ENCODE measurements at regions not wholly inside any gene's neighbourhood (a gene's known extent, or its start where the extent isn't known, plus 50 kb on each side); places are given as distances from the start of the nearest gene placed in this dataset.
"Not testable (repeated sequence)": the region's sequence is repeated elsewhere in the genome, so short reads cannot be mapped to it uniquely, and the experiment has no call there.

GRCh38 chr1:55803429-55803828 is 588.3 kb upstream of the USP24 start:
- no peak for DNase-seq

- no peak for DNase-seq
Observed at GRCh38 chr1:55801481-55801880, 586.3 kb upstream of the USP24 start.

GRCh38 chr1:55800503-55800902 is 585.3 kb upstream of the USP24 start:
- DNase-seq: no peak

GRCh38 chr1:55793856-55794255 is 578.7 kb upstream of the USP24 start:
- DNase-seq: no peak

DNA sequence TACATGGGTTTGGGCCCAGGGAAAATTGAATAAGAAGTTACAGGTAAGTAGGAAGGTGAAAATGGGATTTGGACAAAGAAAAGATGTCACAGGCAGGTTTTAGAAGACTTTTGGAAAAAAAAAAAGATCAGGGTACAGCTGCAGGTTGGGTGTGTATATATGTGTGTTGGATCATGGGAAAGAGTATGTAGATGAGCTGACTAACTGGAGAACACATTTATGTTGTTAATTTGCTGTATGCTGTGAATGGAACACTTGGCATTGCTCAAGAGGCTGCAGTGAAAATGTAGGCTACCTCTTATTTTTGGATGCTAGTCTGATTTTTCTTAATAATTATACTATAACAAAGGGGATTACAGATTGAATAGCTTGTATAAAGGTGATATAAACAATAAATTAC is 577.7 kb upstream of the USP24 start:
- DNase-seq: no peak

DNA sequence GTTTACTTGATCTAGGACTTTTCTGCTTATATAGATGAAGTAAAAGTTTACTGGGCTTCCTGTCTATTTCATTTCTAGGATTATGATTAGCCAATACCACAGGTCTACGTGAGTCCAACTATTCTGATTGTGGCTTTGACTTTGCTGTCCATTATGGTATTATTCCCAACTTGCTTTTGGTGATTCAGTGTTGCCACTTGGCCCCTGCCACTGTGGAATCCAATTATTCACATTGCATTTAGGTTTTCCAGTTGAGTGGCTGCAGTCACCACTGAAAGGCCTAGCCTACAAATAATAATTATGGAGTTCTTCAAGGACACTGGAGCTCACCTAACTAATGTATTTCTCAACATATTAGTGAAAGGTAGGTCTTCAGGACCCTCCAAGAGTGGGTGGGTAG is 574.3 kb upstream of the USP24 start:
- DNase-seq: no peak

- no peak for DNase-seq
Observed at GRCh38 chr1:55786396-55786795, 571.2 kb upstream of the USP24 start.

- not testable (repeated sequence) for DNase-seq
Observed at GRCh38 chr1:55784941-55785450, 569.8 kb upstream of the USP24 start.

DNA sequence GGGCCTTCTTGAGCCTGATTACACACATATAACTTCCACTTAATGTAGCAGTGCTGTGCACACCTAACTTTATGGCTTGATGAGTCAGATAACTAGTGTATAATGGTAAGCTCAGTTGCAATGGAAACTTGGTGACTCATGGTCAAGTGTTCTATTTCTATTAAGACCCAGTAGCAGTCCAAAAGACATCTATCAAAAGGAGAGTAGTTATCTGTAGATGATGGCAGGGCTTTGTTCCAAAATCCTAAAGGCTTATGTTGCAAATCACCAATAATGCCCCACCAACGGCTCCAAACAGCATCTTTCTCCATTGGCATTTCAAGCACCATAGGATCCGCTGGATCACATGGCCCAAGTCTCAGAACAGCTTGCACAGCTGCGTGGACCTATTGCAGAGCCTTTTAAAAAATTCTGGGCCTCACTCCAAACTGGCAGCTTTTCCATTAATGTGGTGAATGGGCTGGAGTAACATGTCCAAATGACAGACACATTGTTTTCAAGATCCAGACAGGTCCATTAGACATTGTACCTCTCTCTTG is 566.8 kb upstream of the USP24 start:
- DNase-seq: no peak

- DNase-seq: no peak
Observed at GRCh38 chr1:55781003-55781402, 565.8 kb upstream of the USP24 start.

- no peak for DNase-seq
Observed at GRCh38 chr1:55777545-55777944, 562.4 kb upstream of the USP24 start.

DNA sequence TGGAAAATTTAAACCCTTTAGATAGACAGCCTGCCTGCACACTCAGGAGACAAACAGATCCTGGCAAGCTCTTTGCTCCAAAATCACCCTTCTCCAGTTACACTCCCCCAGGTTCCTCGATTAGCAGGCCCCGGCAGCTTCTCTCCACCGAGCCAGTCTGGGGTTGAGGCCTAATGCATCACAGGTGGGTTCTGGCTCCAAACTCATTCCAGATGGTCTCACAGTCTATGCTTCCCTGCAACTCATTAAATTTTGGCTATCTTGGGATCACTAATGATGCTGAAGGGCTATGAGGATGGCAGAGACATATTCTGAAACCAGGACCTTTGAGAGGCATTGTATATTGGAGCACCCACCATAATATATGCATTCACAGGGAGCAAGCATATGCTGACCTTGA is 559.8 kb upstream of the USP24 start:
- DNase-seq: no peak

DNA sequence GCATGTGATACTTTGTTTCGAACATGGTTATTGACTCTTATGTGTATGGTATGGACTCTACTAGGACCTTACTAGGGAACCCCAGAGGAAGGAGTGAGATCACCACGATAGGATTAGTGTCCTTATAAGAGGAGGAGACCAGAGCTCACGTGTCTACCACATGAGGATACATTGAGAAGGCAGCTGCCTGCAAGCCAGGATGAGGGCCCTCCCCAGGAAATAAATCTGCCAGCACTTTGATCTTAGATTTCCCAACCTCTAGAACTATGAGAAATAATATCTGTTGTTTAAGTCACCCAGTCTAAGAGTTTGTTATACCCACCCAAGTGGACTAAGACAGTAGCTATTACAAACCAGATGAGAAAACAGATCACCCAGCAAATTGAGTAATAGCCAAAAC is 559.3 kb upstream of the USP24 start:
- DNase-seq: no peak

DNA sequence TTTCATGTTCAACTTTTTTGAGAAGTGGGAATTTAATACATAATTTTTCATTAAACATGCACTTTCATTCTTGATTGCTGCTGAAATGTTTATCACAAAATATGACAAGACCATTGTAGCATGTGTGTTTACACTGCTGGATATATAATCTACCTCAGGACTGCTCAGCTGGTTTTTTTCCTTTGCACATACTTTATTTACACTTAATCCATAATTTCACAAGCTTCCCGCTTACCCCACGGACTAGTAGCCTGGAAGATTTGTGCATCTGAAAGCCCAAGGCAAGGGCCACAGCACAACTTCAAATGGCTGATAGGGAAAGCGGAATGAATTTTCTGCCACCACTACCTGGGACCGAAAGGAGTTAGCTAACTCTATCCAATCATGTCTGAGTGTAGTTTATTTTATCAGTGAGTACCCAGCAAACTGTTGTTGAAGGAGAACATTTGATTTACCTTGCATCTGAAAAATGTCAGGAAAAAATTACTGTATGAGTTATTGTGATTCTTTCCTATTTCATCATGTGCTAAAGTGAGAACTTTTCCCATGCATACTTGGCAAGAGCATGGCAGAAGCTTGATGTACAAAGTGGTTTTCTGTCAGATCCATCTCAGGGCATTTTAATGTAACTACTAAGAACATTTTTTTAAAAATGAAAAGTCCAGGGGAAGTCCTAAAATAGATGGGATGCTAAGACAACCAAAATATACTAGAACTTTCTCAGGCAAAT is 558.2 kb upstream of the USP24 start:
- no peak for DNase-seq

- no peak for DNase-seq
Observed at GRCh38 chr1:55768327-55768952, 553.3 kb upstream of the USP24 start.

GRCh38 chr1:55767171-55767570 is 552.0 kb upstream of the USP24 start:
- DNase-seq: no peak

DNA sequence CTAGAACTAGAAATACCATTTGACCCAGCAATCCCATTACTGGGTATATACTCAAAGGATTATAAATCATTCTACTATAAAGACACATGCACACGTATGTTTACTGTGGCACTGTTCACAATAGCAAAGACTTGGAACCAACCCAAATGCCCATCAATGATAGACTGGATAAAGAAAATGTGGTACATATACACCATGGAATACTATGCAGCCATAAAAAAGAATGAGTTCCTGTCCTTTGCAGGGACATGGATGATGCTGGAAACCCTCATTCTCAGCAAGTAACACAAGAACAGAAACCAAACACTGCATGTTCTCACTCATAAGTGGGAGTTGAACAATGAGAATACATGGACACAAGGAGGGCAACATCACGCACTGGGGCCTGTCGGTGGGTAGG is 550.3 kb upstream of the USP24 start:
- DNase-seq: not testable (repeated sequence)

GRCh38 chr1:55751776-55752175 is 536.6 kb upstream of the USP24 start:
- no peak for DNase-seq

DNA sequence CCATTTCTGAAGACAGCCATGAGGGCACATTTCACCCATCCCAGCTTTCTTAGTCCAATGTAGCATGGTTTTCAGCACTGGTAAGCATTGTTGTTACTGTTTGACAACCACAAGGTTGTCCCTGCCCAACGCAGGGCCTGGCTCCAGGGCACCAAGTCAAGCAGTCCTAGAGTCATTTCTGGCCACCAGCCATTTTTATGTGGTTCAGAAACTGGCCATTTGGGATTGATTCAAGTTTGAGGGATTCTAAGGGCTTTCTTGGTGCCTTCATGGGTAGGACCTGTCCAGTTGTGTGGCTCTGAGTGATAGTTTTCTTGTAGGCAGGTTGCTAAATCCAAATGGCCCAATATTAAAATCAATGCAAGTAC is 535.4 kb upstream of the USP24 start:
- no peak for DNase-seq

DNA sequence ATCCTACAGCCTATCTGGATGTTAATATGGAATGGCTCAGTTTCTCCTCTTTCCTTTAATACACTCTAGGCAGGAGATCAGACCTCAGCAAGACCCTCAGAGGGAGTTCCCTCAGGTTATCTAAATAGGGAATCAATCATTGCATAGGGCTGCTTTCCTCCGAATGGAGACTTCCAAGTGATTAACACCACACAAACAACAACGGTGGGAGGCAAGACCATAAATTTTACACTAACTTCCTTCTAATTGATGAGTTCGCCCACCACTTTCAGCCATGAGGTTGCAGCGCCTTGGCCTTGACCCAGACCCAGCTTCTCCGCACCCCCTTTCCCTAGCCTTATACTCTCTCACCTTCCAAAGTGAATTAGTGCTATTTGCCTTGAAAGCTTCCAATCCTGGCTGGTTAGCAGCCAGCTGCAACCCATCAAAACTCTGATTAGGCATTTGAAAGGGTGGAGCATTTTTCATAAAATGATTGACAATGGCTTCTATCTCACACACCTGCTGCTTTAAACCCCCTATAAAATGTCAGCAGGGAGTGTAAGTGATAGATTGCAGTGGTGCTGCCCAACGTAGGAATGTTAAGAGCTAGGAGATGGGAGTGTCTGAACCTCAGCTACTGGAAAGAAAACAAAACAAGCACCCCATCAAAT is 534.9 kb upstream of the USP24 start:
- no peak for DNase-seq

- no peak for DNase-seq
Observed at GRCh38 chr1:55747408-55747841, 532.3 kb upstream of the USP24 start.

DNA sequence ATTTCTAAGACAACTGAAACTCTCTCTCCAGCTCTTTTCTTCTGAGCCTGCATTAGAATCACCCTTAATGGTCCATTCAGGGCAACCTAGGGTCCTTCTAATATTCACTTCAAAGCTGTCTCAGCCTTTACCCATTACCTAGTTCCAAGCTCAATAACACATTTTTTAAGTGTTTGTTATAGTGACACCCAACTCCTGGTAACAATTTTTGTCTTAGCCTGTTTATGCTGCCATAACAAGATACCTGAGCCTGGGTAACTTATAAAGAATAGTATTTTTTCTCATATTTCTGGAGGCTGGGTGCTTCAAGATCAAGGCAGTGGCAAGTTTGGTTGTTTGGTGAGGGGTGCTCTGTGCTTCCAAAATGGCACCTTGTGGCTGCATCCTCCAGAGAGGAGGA is 531.5 kb upstream of the USP24 start:
- no peak for DNase-seq

DNA sequence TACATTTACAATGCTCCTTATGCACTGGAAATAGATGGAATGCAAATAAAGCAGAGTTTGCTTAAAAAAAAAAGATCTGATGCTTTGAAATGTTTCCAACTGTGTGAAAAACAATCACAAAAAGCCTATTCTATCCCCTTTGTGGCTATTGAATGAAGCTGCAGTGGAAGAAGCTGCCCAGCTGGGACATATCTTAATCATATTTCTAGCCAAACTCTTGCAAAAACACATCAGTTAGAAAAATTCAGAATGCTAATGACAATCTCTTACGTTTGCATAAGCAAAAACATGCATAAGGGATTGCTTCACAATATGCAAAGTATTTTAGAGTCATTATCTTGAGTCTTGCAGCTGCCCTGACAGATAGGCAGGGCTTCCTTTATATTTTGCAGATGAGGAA is 526.4 kb upstream of the USP24 start:
- no peak for DNase-seq

- no peak for DNase-seq
Observed at GRCh38 chr1:55735106-55735505, 519.9 kb upstream of the USP24 start.
